K562 (cell line): ENCODE measurements at regions not wholly inside any gene's neighbourhood (a gene's known extent, or its start where the extent isn't known, plus 50 kb on each side); places are given as distances from the start of the nearest gene placed in this dataset.

Experiments
- ATAC-seq: fragments of 200-7000 bp; cut with Tn5 transposase; 3 replicates; pipeline ENCODE4 v1.9.1; 2020; ENCODE audit warnings: moderate library complexity
- BruUV-seq: library from RNA; stranded (reverse); fragments of 400-500 nt; replicated peaks from 2 replicates; lab custom pipeline; 2021; lab: Mats Ljungman, UMichigan
- CTCF ChIA-PET: fragments of 300-600 bp; formaldehyde crosslinking; extraction: SDS; loops from one replicate; lab custom pipeline; 2021; ENCODE audit warnings: low intra/inter-chr PET ratio; lab: Yijun Ruan, JAX
- POLR2A ChIA-PET: fragments of 300-600, 350-650 bp; sonication (Branson Sonifier 250); formaldehyde crosslinking; extraction: SDS; loops from one replicate; lab custom pipeline; 2021; ENCODE audit warnings: antibody characterized with exemption, inconsistent platforms; lab: Yijun Ruan, JAX
- DNase-seq, 4 experiments: peaks; one replicate each; pipeline versions ENCODE4 v3.0.0 to v3.0.0-alpha.2; 2011 to 2018; ENCODE audit warnings: low spot score in 3 of 4, mixed read lengths in 3 of 4; ENCODE audit errors: extremely low read depth in 1 of 4
- FAIRE-seq: peaks from 2 replicates; lab custom pipeline; 2011; peaks lifted over from hg19 to GRCh38; lab: Jason Lieb, UNC
- H2AFZ ChIP-seq: 2 replicates; pipeline ENCODE4 v1.6.0; 2011; ENCODE audit warnings: low read depth, low read length, control low read depth, inconsistent platforms
- H3K27ac ChIP-seq: fragments of 200-600 bp; 3 replicates; pipeline ENCODE4 v1.8.0; 2011; ENCODE audit warnings: low read depth, mild to moderate bottlenecking, control low read depth, inconsistent platforms, low read length, moderate library complexity, mixed read lengths; ENCODE audit errors: extremely low read depth
- H3K27me3 ChIP-seq, 2 experiments: fragments of 300-600 bp in 1 of 2; 2 replicates in 1 of 2; 3 replicates in 1 of 2; pipeline versions ENCODE4 v1.6.0 to v1.8.0; 2011; ENCODE audit warnings: inconsistent platforms in 2 of 2, low read length in 2 of 2, mild to moderate bottlenecking in 1 of 2, mixed read lengths in 1 of 2, moderate library complexity in 1 of 2; ENCODE audit not compliant: control insufficient read depth in 2 of 2, insufficient read depth in 2 of 2
- H3K36me3 ChIP-seq: fragments of 300-600 bp; 3 replicates; pipeline ENCODE4 v1.8.0; 2011; ENCODE audit warnings: mild to moderate bottlenecking, low read length, inconsistent platforms; ENCODE audit not compliant: control insufficient read depth, insufficient read depth
- H3K4me1 ChIP-seq, 2 experiments: fragments of 200-600 bp in 1 of 2; replicated peaks in 1 of 2; 2 replicates in 1 of 2; 3 replicates in 1 of 2; pipeline versions ENCODE4 v1.5.1 to v1.8.0; 2011; ENCODE audit warnings: inconsistent platforms in 2 of 2, low read length in 2 of 2, mild to moderate bottlenecking in 1 of 2, mixed read lengths in 1 of 2, moderate library complexity in 1 of 2; ENCODE audit not compliant: control insufficient read depth in 2 of 2, insufficient read depth in 2 of 2
- H3K4me2 ChIP-seq: 2 replicates; pipeline ENCODE4 v1.6.1; 2011; ENCODE audit warnings: low read length, control low read depth, inconsistent platforms, mixed read lengths; ENCODE audit not compliant: insufficient read depth
- H3K4me3 ChIP-seq: fragments of 200-600 bp; sonication (generic), shearing (Covaris generic); 2 replicates; pipeline ENCODE4 v1.5.1; 2016; ENCODE audit warnings: control low read depth, inconsistent platforms
- H3K79me2 ChIP-seq: fragments of 200-600 bp; 3 replicates; pipeline ENCODE4 v1.8.0; 2011; ENCODE audit warnings: low read length, inconsistent platforms; ENCODE audit not compliant: control insufficient read depth, insufficient read depth
- H3K9ac ChIP-seq, 2 experiments: 2 replicates each; pipeline versions ENCODE4 v1.6.0 to v1.6.1; 2011; ENCODE audit warnings: low read depth in 2 of 2, low read length in 2 of 2, control low read depth in 1 of 2, inconsistent platforms in 1 of 2, mild to moderate bottlenecking in 1 of 2, mixed read lengths in 1 of 2; ENCODE audit not compliant: insufficient read depth in 1 of 2
- H3K9me1 ChIP-seq: one replicate; pipeline ENCODE4 v1.6.0; 2011; ENCODE audit warnings: inconsistent platforms, mild to moderate bottlenecking, low read length, moderate library complexity; ENCODE audit not compliant: control insufficient read depth, insufficient read depth
- H3K9me3 ChIP-seq: replicated peaks from 2 replicates; pipeline ENCODE4 v1.5.1; 2011; ENCODE audit warnings: low read depth, low read length, inconsistent platforms; ENCODE audit not compliant: control insufficient read depth, insufficient read depth
- H4K20me1 ChIP-seq: replicated peaks from 2 replicates; pipeline ENCODE4 v1.6.1; 2011; ENCODE audit warnings: low read length, inconsistent platforms, mixed read lengths; ENCODE audit not compliant: control insufficient read depth, insufficient read depth
- BRCA1 ChIP-seq, 2 experiments: fragments of 450-650 bp in 1 of 2; sonication (generic) in 1 of 2; formaldehyde crosslinking in 1 of 2; IDR thresholded peaks; 2 replicates each; pipeline versions ENCODE4 v1.5.0 to v1.6.1; 2017 to 2020; ENCODE audit warnings: mild to moderate bottlenecking in 1 of 2, missing genetic modification reagents in 1 of 2
- DMBX1 ChIP-seq: fragments of 250-450 bp; sonication (Bioruptor Pico); IDR thresholded peaks from 2 replicates; pipeline ENCODE4 v1.8.0; 2022; ENCODE audit warnings: inconsistent platforms, mild to moderate bottlenecking, moderate library complexity, borderline replicate concordance
- DNMT1 ChIP-seq: fragments of 450-650 bp; IDR thresholded peaks from 2 replicates; pipeline ENCODE4 v1.6.1; 2016; ENCODE audit warnings: antibody characterized with exemption, mild to moderate bottlenecking
- EP300 ChIP-seq: IDR thresholded peaks from 2 replicates; pipeline ENCODE4 v1.6.1; 2012; ENCODE audit warnings: low read length, improper control_type of control experiment
- NFIX ChIP-seq: fragments of 250-450 bp; sonication (Bioruptor Pico); IDR thresholded peaks from 2 replicates; pipeline ENCODE4 v1.4.0; 2020; ENCODE audit warnings: low read depth, mild to moderate bottlenecking, moderate library complexity
- SIX5 ChIP-seq, 2 experiments: IDR thresholded peaks; 2 replicates each; pipeline ENCODE4 v1.6.1; 2011; ENCODE audit warnings: low read length in 2 of 2, borderline replicate concordance in 1 of 2, low read depth in 1 of 2, mild to moderate bottlenecking in 1 of 2, moderate library complexity in 1 of 2; ENCODE audit not compliant: insufficient read depth in 1 of 2
- SMAD3 ChIP-seq: fragments of 450-650 bp; formaldehyde crosslinking; conservative IDR thresholded peaks from 2 replicates; pipeline ENCODE4 v1.4.0; 2020; ENCODE audit warnings: mild to moderate bottlenecking
- SPI1 ChIP-seq: IDR thresholded peaks from 2 replicates; pipeline ENCODE4 v1.6.1; 2011; ENCODE audit warnings: low read depth, low read length, control low read depth, borderline replicate concordance
- STAT6 ChIP-seq: sonication (generic); formaldehyde crosslinking; IDR thresholded peaks from 2 replicates; pipeline ENCODE4 v1.8.1; 2023; ENCODE audit warnings: mild to moderate bottlenecking, missing genetic modification reagents
- TEAD2 ChIP-seq: fragments of 450-650 bp; IDR thresholded peaks from 2 replicates; pipeline ENCODE4 v1.6.1; 2016; ENCODE audit warnings: missing genetic modification characterization, control low read depth, missing compliant biosample characterization
- ZNF551 ChIP-seq: fragments of 250-450 bp; sonication (Bioruptor Pico); IDR thresholded peaks from 2 replicates; pipeline ENCODE4 v1.5.0; 2021; ENCODE audit warnings: mild to moderate bottlenecking, moderate library complexity
- WGBS: fragments of 100-300 bp; shearing (Covaris generic); methylation state at CpG from one replicate; pipeline ENCODE4 v1.1.6; 2016; ENCODE audit warnings: low coverage, mixed read lengths; ENCODE audit not compliant: insufficient coverage; ENCODE audit errors: missing lambda C conversion rate; 5-methylcytosine and 5-hydroxymethylcytosine counted together
- in situ Hi-C: fragments of 300-500 bp; cut with MboI; formaldehyde crosslinking; loops from 4 replicates; pipeline ENCODE4 v1.15.0; 2018; ENCODE audit warnings: inconsistent platforms, mixed read lengths
- intact Hi-C: fragments of 100-400 bp; cut with micrococcal nuclease; formaldehyde crosslinking; loops from 2 replicates; pipeline ENCODE4 v1.14.2; 2022

DNA sequence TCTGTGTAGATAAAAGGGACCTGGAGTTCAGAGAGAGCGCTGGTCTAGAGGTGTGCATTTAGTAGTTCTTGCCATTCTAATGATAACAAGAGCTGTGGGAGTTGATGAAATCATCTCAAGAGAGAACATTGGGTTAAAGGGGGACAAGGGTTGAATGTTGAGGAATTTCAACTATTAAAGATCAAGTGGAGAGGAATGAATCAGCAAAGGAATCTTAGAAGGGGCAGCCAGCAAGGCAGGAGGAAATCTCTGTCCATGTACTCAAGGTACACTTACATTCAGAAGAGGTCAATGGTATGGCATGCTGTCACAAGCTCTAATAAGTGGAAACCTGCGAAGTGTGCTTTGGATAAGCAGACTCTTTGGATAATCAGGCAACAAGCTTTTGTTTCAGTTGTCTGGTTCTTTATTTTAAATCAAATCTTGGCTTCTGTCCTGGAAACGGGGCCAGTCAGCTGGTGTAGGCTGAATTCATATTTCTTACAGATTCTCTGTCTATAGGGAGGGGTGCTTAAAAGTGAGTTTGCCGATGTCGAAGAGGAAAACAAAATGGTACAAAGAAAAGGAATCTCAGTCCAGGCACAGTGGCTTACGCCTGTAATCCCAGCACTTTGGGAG lies 320.5 kb upstream of the CD180 start:
- ChIA-PET CTCF (no interaction called here), POLR2A (interaction anchor here (0.5 kb wide), 1 partner anchor 12 kb away, joined by 3 read pairs; no protein-coding TSS in a partner anchor)
- Histone ChIP-seq H2AFZ (no peak overlapping the region), H4K20me1 (no peaks in the 10 kb centered on the region), H3K79me2 (no peaks in the 10 kb centered on the region), H3K4me2 (no peak overlapping the region), H3K36me3 (no peaks in the 10 kb centered on the region), H3K9me1 (no peaks in the 10 kb centered on the region), H3K4me1 (no peaks in the 10 kb centered on the region), H3K9me3 (no peaks in the 10 kb centered on the region), H3K4me3 (no peak overlapping the region), H3K27ac (no peak overlapping the region), H3K9ac (no peak overlapping the region)
- 1% methylated on average over 6 of the region's 6 CpGs for WGBS
- intact Hi-C loops (no loop called here), in situ Hi-C loops (no loop called here)
- ATAC-seq (no peak), FAIRE-seq (no peak), DNase-seq (no peak)
- BruUV-seq = no TSS peak
- no peak for TF ChIP-seq ZNF551 (CRISPR knock-in tag)
- TF ChIP-seq TEAD2 = no peak
- TF ChIP-seq NFIX = no peak
- no peak for TF ChIP-seq SIX5 (IDR thresholded peaks at IDR 0.05; ENCODE audit: borderline replicate concordance in 1 of 2, insufficient read depth in 1 of 2, low read depth in 1 of 2, low read length in 2 of 2)
- TF ChIP-seq EP300 = no peak
- TF ChIP-seq, all 486 proteins: peak for 0
- no peaks in the 10 kb centered on the region for H3K27me3 ChIP-seq

- Histone ChIP-seq H2AFZ (no peak overlapping the region), H3K4me3 (no peak overlapping the region), H4K20me1 (no peaks in the 10 kb centered on the region), H3K4me2 (no peak overlapping the region), H3K27me3 (no peaks in the 10 kb centered on the region), H3K79me2 (no peaks in the 10 kb centered on the region), H3K27ac (no peak overlapping the region), H3K36me3 (no peaks in the 10 kb centered on the region), H3K9me1 (no peaks in the 10 kb centered on the region), H3K9ac (no peak overlapping the region), H3K9me3 (no peaks in the 10 kb centered on the region), H3K4me1 (no peaks in the 10 kb centered on the region)
- no peak for DNase-seq
- TF ChIP-seq SMAD3 (CRISPR knock-in tag) (no peak), SIX5 (IDR thresholded peaks at IDR 0.05; ENCODE audit: borderline replicate concordance in 1 of 2, insufficient read depth in 1 of 2, low read depth in 1 of 2, low read length in 2 of 2) (no peak), BRCA1 (IDR thresholded peaks at IDR 0.05) (no peak), BRCA1 (CRISPR knock-in tag; IDR thresholded peaks at IDR 0.05) (no peak), DNMT1 (no peak), SPI1 (no peak), STAT6 (CRISPR knock-in tag) (no peak), DMBX1 (CRISPR knock-in tag) (no peak)
- intact Hi-C loops = no loop called here
- POLR2A ChIA-PET = no interaction called here
- BruUV-seq = no TSS peak
- in situ Hi-C loops = no loop called here
- 4% methylated on average over 2 of the region's 2 CpGs for WGBS
- no peak for FAIRE-seq
- ATAC-seq = no peak
- CTCF ChIA-PET = no interaction called here
Measured at GRCh38 chr5:67515762-67516161, 319.2 kb upstream of the CD180 start.
